T1000 (cell line): ENCODE measurements at regions not wholly inside any gene's neighbourhood (a gene's known extent, or its start where the extent isn't known, plus 50 kb on each side); places are given as distances from the start of the nearest gene placed in this dataset.

Experiments
- DNase-seq: peaks from one replicate; lab custom pipeline; 2025; ENCODE audit warnings: mixed read lengths; lab: John Stamatoyannopoulos, UW

DNA sequence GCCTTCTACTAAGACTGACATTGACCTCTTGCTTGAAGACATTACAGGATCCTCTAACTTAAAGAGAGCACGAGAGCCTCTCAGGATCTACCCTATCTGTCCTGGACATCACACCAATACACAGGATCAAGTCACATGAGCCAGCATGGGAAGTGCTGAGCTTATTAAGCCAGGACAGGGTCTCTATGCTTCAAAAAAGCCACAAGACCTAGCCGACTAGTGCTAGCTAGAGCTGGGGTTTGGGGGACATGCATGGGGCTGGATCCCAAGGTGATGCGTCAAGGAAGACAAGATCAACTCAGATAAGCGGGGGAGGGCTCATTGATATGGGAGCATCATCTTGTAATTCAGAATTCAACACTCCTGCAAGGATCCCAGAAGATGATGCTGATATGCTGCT, 167.2 kb upstream of the TAB2 start:
- no peak for DNase-seq

DNA sequence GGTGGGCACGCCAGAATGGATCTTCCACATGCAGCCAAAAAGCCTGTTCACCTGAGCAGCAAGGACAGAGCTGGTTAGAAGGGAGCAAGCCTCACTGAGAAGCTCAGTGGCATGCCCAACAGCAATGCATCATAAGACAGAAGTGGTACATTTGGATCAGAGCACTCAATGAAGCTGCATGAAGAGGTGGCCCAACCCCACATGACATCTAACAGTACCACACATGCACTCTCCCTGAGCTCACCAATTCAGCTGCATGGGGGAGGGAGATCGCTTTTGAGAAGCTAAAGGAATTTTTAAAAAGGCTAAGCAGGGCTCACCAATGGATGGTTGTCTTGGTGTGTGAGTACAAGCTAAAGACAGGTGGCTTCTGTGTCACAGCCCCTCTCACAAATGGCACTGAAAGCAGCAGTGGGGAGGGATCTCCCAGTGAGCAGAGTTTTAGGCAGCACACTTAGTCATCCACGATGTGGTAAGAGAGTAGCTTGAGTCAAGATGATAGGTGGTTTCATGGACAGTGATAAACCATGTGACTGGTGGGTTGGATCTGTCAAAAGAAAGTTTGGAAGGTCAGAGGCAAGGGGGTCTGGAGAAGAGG, 166.6 kb upstream of the TAB2 start:
- no peak for DNase-seq

DNA sequence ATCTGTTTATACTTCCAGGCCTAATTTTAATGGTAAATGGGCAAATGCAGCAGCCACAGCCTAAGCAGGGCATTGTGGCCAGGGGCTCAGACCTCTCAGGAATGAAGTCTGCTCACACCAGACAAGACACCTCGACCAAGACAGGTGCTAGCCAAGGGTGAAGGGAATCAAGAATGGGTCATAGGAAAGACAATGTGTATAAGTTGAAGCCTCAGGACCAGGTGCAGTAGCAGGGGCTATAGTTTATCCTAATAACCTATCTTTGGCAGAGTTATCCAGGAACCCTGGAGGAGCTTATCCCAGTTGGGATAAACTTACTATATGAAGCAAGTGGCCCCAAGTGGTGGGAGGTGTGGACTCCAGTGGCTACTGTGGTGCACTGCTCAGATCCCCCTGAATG, 165.0 kb upstream of the TAB2 start:
- DNase-seq = no peak

DNA sequence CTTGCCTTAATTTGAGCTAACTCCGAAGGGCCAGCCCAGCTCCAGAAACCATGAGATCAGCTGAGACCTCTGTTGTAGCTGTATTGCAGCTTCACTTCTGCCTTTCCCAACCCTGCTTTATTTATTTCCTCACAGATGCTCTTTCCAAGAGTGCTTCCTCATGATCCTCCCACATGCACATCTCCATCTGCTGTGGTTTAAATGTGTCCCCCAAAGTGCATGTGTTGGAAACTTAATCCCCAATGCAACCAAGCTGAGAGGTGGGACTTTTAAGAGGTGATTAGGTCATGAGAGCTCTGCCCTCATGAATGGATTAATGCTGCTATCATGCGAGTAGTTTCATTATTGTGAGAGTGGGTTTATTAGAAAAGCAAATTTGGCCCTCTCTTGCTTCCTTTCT, 164.4 kb upstream of the TAB2 start:
- no peak for DNase-seq

DNA sequence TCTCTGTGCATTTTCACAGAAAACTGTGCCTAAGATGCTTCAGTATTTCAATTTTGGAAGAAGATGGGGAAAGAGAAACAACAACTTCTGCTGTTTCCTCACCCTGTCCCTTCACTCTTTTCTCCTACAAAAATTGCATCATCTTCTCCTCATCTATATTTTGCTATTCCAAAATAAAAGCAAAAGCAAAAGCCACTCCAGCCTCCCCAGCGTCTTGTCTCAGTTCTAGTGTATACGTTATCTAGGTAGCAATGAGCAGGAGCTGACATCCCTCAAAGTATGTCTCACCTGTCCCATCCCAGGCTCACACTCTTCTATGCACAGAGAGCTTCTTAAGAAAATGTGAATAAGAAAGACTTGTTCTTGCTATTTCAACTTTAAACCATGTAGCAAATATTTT, 163.8 kb upstream of the TAB2 start:
- no peak for DNase-seq

DNA sequence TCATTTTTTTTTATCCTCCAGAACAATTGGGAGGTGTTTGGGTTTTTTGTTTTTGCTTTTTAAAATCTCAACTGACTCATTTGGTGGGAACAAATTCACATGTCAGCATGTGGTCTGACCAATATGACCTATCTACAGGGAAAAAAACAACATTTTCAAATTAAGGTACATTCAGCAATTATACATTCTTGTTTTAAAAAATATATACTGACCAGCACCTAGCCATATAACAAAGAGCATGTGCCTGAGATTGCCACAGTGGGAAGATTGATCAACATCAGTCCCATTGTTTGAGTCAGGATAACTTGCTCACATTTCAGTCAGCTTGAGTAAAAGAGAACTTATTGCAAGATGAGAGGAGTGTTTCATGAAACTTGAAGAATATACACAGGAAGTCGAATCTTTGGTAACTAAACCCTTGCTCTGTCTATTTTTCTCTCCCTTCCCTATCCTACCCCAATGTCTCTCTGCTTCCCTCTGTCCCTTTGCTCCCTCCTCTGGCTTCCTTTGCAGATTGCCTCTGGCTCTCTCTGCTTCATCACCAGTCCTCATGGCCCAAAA, 163.2 kb upstream of the TAB2 start:
- no peak for DNase-seq

DNA sequence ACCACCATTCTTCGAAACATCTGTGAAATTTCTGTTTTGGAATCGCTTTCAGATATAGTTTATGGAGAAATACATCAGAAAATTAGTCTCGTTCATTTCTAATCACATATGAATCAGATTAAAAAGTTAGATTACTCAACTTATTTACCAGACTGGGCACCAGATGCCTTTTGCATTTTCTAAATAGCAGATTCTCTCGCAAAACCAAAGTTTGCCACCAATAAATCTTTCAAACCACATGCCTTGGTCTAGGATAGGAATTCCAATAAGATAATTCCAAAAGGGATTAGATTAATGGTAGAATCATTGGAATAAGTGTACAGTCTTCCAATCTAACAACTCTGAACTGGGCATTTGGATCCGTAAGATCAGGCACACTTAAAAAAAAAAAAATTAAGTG, 160.4 kb upstream of the TAB2 start:
- no peak for DNase-seq

DNA sequence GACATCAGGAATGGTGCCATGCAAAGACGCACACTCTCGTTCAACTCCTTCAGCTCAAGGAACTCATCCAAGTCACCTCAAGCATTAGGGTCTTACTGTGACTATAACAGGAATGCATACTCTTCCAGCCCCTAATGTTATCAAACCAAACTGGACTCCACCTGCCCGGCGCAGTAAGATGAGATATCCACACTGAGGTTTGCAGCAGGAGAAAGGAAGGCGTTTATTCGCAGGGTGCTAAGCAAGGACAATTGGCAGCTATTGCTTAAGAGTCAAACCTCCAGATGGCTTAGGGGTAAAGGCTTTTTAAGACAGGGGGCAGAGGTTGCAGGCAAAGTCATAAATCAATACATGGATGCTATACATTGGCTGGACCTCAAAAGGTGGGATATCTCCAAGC, 159.4 kb upstream of the TAB2 start:
- no peak for DNase-seq

DNA sequence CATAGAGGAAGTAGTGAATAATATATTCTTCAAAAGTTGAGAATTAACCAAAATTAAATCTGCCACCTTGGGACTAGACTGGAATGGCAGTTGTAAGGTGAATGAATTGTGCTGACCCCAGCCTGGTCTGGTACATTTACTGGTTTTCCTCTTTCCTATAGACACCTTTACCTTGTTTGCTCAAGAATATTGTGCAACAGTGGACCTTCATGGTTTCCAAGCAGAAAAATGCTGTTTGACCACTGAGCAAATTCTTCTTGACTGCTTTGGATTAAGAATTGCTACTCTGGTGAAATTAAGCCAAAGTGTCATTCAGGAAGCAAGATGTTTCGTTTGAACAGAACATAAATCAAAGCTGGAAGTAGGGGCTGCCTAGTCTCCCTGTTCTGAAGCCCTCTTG, 156.6 kb upstream of the TAB2 start:
- DNase-seq = no peak

DNA sequence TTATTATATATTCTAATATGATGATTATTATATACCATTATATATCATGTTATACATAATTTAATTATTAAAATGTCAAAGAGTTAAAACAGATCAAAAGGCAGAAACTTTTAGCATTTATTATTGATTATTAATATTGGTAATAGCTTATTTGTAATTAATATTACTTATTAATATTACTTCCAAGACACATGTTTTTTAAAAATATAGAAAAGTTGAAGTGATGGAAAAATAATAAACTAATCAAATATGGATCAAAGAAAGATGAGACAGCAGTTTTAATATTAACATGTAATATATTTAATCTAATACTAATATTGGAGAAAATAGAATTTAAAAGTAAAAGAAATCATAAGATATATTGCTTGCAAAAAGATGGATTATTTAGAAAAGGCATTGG, 154.6 kb upstream of the TAB2 start:
- no peak for DNase-seq

DNA sequence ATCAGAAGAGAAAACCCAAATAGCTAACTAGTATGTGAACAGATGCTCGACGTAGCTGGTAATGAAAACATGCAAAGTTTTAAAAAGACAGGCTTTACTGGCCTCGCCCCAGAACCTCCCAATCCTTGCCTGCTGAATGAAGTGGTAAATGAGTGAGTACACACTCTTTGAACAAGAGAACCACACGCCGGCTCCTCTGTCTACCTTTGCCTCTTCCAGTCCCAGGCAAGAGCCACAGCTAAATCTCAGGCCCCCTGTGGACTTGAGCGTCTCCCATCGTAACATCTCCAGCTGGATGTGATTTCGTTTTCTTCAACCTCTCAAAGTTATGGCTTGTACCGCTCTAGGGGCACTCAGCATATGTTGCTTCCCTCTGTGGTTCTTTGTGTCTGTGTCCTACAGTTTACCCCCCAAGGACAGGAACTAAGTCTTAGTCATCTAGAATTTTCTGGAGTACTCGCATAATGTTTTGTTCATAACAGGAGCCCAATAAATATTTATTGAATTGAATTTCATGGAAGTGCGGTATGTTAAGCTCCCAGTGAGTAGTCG, 153.2 kb upstream of the TAB2 start:
- no peak for DNase-seq

DNA sequence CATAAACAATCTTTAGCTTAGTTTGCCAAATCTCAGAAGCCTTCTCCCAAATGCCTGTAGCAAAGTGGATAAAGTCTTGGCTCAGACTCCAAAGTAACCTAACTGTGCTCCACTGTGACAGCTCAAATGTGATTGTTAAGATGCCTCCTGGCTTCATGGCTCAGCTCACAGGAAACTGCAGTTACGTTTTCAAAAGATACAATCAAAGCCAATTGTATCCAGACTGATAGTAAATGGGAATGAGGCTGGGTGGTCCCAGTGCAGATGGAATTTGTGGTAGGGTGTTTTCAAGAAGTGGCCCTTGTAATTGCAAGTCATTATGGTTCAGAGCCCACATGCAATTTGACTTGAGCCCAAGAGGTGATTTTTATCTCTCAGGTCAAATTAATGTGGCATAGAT, 151.2 kb upstream of the TAB2 start:
- DNase-seq = no peak

DNA sequence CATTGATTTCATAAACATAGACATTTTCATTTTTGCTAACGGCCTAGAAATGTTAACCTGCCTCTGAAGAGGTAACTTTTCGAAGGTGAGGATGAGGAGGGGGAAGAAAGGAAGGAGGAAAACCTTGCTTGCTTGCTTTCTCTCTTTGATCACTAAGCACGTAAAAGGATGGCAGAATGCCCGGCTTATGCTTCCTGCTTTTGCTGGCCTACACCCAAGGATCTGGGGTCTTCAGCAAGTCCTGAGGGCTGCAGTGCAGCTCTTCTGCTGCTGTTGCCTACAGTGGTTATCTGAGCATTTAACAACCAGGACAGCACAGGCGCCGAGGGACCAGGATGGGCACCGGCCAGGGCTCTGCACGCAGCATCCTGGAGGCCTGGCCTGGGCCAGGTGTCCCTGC, 150.8 kb upstream of the TAB2 start:
- no peak for DNase-seq

DNA sequence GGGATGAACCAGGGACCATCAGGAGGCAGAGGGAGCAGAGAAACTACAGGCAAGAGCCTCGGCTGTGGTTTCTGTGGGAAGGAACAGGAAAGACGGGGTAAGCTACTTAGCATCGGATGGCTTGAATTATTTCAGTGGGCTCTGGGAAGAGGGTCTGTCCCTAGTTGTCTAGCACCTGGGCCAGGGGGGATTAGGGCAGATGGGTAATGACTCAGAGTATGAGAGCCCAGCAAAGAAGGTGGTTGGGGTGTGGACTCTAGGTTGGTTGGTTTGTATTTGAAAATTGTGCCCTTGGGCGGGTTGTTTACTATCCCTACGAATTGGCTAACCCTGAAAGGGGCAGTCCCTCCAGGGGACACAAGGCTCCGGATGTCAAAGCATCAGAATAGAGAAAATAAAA, 148.5 kb upstream of the TAB2 start:
- DNase-seq = no peak

DNA sequence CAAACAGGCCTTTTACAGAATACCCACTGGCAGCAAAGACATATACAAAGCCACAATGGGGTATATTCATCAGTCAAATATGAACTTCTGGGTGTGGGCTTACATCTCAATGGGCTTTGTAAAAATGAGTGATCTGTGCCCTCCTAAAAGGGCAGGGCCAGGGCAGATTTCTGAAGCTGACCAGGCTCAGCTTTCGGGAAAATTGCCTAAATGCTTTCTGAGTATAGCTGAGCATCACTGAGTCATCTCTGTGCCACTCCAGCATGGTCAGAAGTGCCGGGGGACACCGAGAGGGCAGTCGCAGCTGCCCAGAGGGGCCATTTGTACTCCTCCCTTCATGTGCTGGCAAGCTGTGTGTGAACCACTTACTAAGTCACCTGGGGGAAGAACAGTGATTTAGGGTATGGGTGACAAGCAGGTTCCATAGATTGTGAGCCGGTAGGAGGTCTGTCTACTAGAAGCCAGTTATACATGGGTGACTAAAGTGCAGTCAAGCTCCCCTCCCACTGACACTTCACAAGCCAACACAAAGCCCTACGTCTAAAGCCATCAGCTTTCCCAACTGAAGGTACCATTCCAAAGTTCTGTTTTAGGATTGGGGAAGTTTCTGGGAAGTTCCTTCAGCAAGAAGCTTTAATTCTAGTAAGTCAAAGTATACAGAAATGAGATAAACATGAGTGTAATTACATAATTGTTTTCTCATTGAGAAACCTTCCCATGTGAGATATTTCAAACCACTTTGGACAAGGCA, 147.6 kb upstream of the TAB2 start:
- DNase-seq = peak; percentile 66

DNA sequence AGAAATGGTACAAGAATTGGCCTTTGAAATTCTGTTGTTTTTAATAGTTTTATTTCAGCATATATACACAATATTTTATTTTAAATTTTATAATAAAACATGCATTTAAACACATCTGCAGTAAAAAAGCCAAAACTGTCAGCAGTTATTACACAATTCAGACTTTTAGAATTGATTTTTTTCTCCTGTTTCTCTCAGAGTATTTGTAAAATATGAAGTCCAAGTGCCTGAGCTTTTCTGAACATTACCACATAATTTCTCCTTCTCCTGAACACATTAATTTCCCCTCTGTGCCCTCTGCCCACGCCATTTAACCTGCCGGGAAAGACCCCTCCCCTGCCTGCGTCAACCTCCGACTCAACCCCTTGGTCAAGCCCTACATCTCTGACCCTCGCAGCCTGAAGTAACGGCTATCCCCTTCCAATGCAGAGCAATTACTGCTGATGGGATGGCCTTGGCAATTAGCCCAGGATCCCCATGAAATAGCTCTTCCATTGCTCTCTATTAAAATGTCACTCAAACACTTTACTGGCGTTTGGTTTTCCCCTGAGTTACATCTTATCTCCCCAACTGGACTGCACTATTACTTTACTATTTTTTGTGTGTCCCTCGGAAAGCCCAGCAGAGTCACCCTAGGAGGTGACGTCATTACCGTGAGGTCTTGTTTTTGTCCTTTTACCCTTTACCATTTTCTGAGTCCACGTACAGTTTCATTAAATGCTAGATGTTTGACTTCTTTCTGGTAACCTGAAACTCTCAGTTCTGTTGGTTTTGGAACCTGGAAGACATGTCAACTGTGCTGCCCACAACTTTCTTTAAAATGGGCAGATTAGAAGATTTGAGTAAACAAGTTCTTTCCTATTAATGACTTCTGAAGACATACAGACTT, 146.7 kb upstream of the TAB2 start:
- DNase-seq = no peak

DNA sequence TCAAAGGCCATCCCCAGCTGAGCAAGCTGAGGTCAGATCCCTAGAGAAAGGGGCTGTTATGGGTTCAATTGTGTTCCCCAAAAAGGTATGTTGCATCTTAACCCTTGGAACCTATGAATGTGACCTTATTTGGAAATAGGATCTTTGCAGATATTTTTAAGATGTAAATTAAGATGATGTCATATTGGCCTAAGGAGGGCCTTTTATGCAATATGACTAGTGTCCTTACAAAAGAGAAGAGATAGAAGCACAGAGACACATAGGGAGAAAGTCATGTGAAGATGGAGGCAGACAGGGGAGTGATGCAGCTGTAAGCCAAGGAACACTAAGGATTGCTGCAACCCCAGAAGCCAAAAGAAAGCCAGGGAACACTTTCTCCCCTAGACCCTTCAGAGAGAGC, 144.3 kb upstream of the TAB2 start:
- no peak for DNase-seq

DNA sequence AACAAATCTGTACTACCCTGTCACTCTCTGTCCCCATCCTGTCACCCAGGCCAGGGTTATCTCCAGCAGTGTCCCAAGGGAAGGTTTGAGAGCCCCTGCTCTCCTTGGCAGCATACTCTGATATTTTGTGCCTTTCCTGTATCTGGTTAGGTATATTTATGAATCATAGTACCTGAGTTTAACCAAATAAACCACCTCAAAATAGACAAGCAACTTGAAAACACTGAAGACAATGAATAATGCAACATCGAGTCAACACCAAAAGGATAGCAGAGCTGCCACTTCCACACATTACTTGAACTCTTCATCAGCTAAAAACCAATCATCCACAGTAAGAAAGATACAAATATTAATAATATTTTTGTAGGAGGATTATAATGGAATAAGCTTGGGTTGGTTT, 142.6 kb upstream of the TAB2 start:
- no peak for DNase-seq

DNA sequence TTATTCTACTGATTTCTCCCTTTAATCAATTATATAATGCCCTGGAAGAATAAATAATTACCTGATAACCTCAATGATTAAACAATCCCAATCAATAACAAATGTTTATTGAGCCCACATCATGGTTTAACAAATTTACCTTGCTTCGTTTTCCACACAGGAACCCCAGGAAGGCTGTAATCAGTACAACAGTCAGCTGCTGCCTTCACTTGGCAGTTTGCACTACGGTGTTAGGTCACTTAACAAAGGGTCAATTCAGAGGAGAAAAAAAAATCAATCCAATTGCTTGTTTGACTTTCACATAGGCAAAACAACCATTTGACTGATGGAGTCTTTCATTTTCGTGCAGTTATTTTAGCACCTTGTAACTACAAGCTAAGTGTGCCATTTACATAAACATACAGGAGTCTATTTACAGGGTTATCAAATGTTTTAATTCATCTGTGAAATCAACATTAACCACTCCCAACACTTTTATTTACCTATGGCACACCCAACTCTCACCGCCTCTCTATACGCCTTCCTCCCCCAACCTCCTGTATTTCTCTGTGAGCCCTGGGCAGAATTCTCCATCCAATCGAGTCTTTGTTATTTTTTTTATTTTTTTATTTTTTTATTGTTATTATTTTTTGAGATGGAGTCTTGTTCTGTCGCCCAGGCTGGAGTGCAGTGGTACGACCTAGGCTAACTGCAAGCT, 140.4 kb upstream of the TAB2 start:
- no peak for DNase-seq

DNA sequence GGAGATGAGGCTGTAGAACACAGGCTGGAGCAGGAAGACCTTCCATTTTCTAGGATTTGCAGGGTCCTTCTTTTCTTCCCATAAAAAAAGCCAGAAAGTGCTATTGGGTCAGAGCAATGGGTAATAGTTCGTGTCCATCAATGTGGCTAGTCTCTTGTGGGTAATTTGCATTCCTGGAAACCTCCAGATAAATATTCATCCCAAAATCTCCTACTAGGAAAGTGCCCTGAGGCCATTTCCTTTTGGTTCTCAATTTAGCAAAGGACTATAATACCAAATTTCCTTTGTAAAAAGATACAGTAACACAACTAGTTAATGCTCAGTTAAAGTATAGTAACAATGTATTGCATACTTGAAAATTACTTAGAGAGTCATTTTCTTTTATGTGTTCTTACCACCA, 138.1 kb upstream of the TAB2 start:
- DNase-seq = no peak

DNA sequence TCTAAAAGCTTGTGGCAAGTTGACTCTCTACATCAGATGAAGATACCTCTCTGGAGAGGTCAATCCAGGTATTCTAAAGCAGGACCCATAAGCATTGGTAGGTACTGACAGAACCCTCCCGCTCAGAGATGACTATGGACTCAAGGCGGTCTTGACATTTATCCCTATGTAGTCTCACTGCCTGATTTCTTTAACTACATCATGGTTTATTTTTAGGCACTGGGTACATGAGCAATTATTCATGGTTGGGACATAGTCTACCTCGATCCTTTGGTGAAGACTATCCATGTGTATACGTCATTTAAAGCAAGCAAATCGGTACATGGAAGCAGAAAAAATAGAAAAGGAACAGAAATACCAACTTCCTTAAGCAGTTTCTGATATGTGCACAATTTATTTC, 136.2 kb upstream of the TAB2 start:
- no peak for DNase-seq

DNA sequence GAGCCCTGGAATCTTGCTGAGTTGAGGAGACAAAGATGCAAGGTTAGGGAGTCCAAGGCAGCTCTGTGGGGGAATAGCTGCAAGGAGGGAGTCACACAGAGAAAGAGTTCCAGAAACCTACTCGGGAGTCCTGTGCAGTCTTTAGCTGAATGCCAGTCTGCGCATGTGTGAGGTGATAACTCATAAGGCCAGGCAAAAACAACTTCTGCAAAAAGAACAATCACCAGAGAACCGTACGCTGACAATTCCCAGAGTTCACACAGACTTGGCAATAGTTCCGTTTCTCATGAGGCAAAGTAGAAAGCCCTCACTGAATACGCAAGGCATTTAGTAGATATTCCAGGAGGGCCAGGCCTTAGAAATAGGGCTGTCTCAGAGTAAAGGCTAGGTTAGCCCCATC, 135.2 kb upstream of the TAB2 start:
- no peak for DNase-seq
